IMR-90 (cell line): ENCODE measurements at regions not wholly inside any gene's neighbourhood (a gene's known extent, or its start where the extent isn't known, plus 50 kb on each side); places are given as distances from the start of the nearest gene placed in this dataset.

Source experiments
- ATAC-seq: fragments of 200-7000 bp; cut with Tn5 transposase; 2 replicates; pipeline ENCODE4 v1.9.1; 2020; ENCODE audit warnings: low read depth, mild to moderate bottlenecking, moderate library complexity
- BruUV-seq: library from RNA; stranded (reverse); fragments of 400-500 nt; replicated peaks from 2 replicates; lab custom pipeline; 2021; lab: Mats Ljungman, UMichigan
- CTCF ChIA-PET: fragments of 300-600 bp; formaldehyde crosslinking; extraction: SDS; loops from one replicate; lab custom pipeline; 2021; ENCODE audit warnings: antibody characterized with exemption; lab: Yijun Ruan, JAX
- POLR2A ChIA-PET: fragments of 300-600 bp; sonication (Branson Sonifier 250); formaldehyde crosslinking; loops from one replicate; lab custom pipeline; 2022; ENCODE audit warnings: antibody characterized with exemption; ENCODE audit not compliant: unreplicated experiment; lab: Charles Lee
- DNase-seq: peaks from one replicate; pipeline ENCODE4 v3.0.0; 2013
- H2AFZ ChIP-seq: replicated peaks from 2 replicates; pipeline ENCODE3; 2013; ENCODE audit warnings: low read length, mild to moderate bottlenecking; ENCODE audit not compliant: poor library complexity
- H2AK5ac ChIP-seq: 2 replicates; pipeline ENCODE4 v1.6.1; 2013; ENCODE audit warnings: low read depth, low read length, inconsistent platforms
- H2AK9ac ChIP-seq: replicated peaks from 2 replicates; pipeline ENCODE3; 2013; ENCODE audit warnings: mild to moderate bottlenecking, low read depth, low read length, moderate library complexity; ENCODE audit not compliant: poor library complexity
- H2BK120ac ChIP-seq: 2 replicates; pipeline ENCODE4 v1.6.1; 2013; ENCODE audit warnings: low read depth, low read length, inconsistent platforms
- H2BK15ac ChIP-seq: 3 replicates; pipeline ENCODE4 v1.6.1; 2013; ENCODE audit warnings: low read depth, low read length, inconsistent platforms
- H2BK20ac ChIP-seq: 2 replicates; pipeline ENCODE4 v1.6.1; 2013; ENCODE audit warnings: low read depth, mild to moderate bottlenecking, inconsistent platforms, low read length, moderate library complexity
- H2BK5ac ChIP-seq: 2 replicates; pipeline ENCODE4 v1.6.1; 2013; ENCODE audit warnings: mild to moderate bottlenecking, low read depth, low read length, inconsistent platforms; ENCODE audit not compliant: poor library complexity, severe bottlenecking
- H3K14ac ChIP-seq: replicated peaks from 2 replicates; pipeline ENCODE4 v1.6.1; 2013; ENCODE audit warnings: low read depth, low read length, inconsistent platforms
- H3K18ac ChIP-seq: 2 replicates; pipeline ENCODE4 v1.6.1; 2013; ENCODE audit warnings: low read depth, low read length, control low read depth
- H3K23ac ChIP-seq: 2 replicates; pipeline ENCODE4 v1.6.1; 2013; ENCODE audit warnings: low read depth, low read length, inconsistent platforms
- H3K27ac ChIP-seq: 2 replicates; pipeline ENCODE4 v1.5.1; 2013; ENCODE audit warnings: mild to moderate bottlenecking, control low read depth, low read length; ENCODE audit not compliant: insufficient read depth
- H3K27me3 ChIP-seq: 2 replicates; pipeline ENCODE4 v1.6.1; 2013; ENCODE audit warnings: low read length; ENCODE audit not compliant: control insufficient read depth, insufficient read depth
- H3K36me3 ChIP-seq: 2 replicates; pipeline ENCODE4 v1.6.1; 2013; ENCODE audit warnings: low read length, mixed read lengths; ENCODE audit not compliant: control insufficient read depth, insufficient read depth
- H3K4ac ChIP-seq: 2 replicates; pipeline ENCODE4 v1.6.1; 2013; ENCODE audit warnings: low read depth, low read length, inconsistent platforms
- H3K4me1 ChIP-seq: 2 replicates; pipeline ENCODE4 v1.6.1; 2013; ENCODE audit warnings: low read length, mixed read lengths; ENCODE audit not compliant: control insufficient read depth, insufficient read depth
- H3K4me2 ChIP-seq: 2 replicates; pipeline ENCODE4 v1.6.1; 2013; ENCODE audit warnings: low read depth, mild to moderate bottlenecking, control low read depth, low read length, moderate library complexity
- H3K4me3 ChIP-seq: 2 replicates; pipeline ENCODE4 v1.5.1; 2013; ENCODE audit warnings: low read depth, mild to moderate bottlenecking, control low read depth, low read length, moderate library complexity; ENCODE audit not compliant: insufficient read depth
- H3K56ac ChIP-seq: 2 replicates; pipeline ENCODE4 v1.6.1; 2013; ENCODE audit warnings: low read length, inconsistent platforms; ENCODE audit not compliant: insufficient read depth; ENCODE audit errors: extremely low read depth
- H3K79me1 ChIP-seq, 2 experiments: 2 replicates each; pipeline ENCODE4 v1.6.1; 2013; ENCODE audit warnings: low read length in 2 of 2, inconsistent platforms in 1 of 2, low read depth in 1 of 2
- H3K9ac ChIP-seq: 2 replicates; pipeline ENCODE4 v1.6.1; 2013; ENCODE audit warnings: low read depth, low read length, control low read depth
- H3K9me1 ChIP-seq: 2 replicates; pipeline ENCODE4 v1.6.1; 2013; ENCODE audit warnings: low read length, inconsistent platforms; ENCODE audit not compliant: insufficient read depth
- H3K9me3 ChIP-seq: 2 replicates; pipeline ENCODE4 v1.6.1; 2013; ENCODE audit warnings: low read length; ENCODE audit not compliant: control insufficient read depth, insufficient read depth
- H4K20me1 ChIP-seq: 2 replicates; pipeline ENCODE4 v1.6.1; 2013; ENCODE audit warnings: low read length, inconsistent platforms; ENCODE audit not compliant: insufficient read depth
- H4K5ac ChIP-seq: 2 replicates; pipeline ENCODE4 v1.6.1; 2013; ENCODE audit warnings: mild to moderate bottlenecking, low read depth, low read length, control low read depth
- H4K8ac ChIP-seq, 2 experiments: 2 replicates each; pipeline ENCODE4 v1.6.1; 2013; ENCODE audit warnings: low read depth in 2 of 2, low read length in 2 of 2, control low read depth in 1 of 2, inconsistent platforms in 1 of 2
- H4K91ac ChIP-seq: 2 replicates; pipeline ENCODE4 v1.6.1; 2013; ENCODE audit warnings: low read depth, low read length, inconsistent platforms; ENCODE audit not compliant: insufficient read depth
- FOS ChIP-seq: fragments of 150-350 bp; IDR thresholded peaks from 2 replicates; pipeline ENCODE4 v1.6.1; 2016; ENCODE audit warnings: low read depth, low read length
- POLR2A ChIP-seq: IDR thresholded peaks from 2 replicates; pipeline ENCODE4 v1.6.1; 2012; ENCODE audit warnings: mild to moderate bottlenecking, low read depth, low read length
- WGBS, 2 experiments: methylation state at CpG; one replicate each; pipeline versions ENCODE4 v1.1.5 to v1.1.7; 2013; ENCODE audit warnings: missing lambda C conversion rate in 2 of 2; ENCODE audit not compliant: insufficient read length in 1 of 2; ENCODE audit errors: extremely low coverage in 2 of 2; 5-methylcytosine and 5-hydroxymethylcytosine counted together
- dilution Hi-C: fragments of 300-500 bp; cut with HindIII; formaldehyde crosslinking; loops from one replicate; pipeline ENCODE4 v1.14.3; 2018; ENCODE audit warnings: low sequenced_read_pairs; ENCODE audit not compliant: unreplicated experiment
- in situ Hi-C: fragments of 300-500 bp; cut with MboI; formaldehyde crosslinking; loops from 3 replicates; pipeline ENCODE4 v1.14.3; 2019; ENCODE audit warnings: low sequenced_read_pairs, inconsistent platforms, mixed read lengths
- intact Hi-C: fragments of 100-400 bp; cut with micrococcal nuclease; formaldehyde crosslinking; loops from 2 replicates; pipeline ENCODE4 v1.10.0; 2022
- TF ChIP-seq, protein P1 (sequence below): fragments of 150-350 bp; IDR thresholded peaks from 2 replicates; pipeline ENCODE4 v1.6.1; 2016; ENCODE audit warnings: low read depth, mild to moderate bottlenecking, low read length, moderate library complexity, borderline replicate concordance

DNA sequence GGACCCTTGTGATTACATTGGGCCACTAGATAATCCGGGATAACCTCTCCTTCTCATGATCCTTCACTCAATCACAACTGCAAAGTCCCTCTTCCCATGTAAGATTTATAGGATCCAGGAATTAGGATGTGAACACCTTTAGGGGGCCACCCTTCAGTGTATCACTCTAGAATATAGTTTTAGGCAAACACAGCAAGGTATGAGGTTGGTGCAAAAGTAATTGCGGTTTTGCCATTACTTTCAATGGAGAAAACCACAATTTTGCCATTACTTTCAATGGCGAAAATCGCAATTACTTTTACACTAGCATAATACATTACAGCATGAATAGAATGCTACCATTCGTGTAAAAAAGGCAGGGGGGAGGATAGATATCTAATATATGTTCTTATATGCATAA lies 104.0 kb downstream of the BAMBI start:
- no peak overlapping the region for H2BK15ac ChIP-seq
- H3K4me2 ChIP-seq: no peak overlapping the region
- ChIA-PET POLR2A (no interaction called here), CTCF (interaction anchor here (0.6 kb wide), 1 partner anchor 30 kb away, joined by 3 read pairs; no protein-coding TSS in a partner anchor)
- in situ Hi-C loops: loop anchor here (25.0 kb wide), 1 partner anchor 94 kb away; the partner anchor contains the start of gene BAMBI
- H2AK9ac ChIP-seq: no peak overlapping the region
- H3K4me1 ChIP-seq: 0 out of 2 replicates have a peak, but pooled peaks cover 1% of the 10 kb centered on the region
- TF ChIP-seq FOS (no peak), POLR2A (no peak)
- TF ChIP-seq, protein P1, sequence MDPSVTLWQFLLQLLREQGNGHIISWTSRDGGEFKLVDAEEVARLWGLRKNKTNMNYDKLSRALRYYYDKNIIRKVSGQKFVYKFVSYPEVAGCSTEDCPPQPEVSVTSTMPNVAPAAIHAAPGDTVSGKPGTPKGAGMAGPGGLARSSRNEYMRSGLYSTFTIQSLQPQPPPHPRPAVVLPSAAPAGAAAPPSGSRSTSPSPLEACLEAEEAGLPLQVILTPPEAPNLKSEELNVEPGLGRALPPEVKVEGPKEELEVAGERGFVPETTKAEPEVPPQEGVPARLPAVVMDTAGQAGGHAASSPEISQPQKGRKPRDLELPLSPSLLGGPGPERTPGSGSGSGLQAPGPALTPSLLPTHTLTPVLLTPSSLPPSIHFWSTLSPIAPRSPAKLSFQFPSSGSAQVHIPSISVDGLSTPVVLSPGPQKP: no peak
- no peaks in the 10 kb centered on the region for H3K79me1 ChIP-seq
- no TSS peak for BruUV-seq
- no peak overlapping the region for H3K9ac ChIP-seq
- H4K8ac ChIP-seq: no peak overlapping the region
- H3K18ac ChIP-seq: no peak overlapping the region
- no peak overlapping the region for H2BK120ac ChIP-seq
- H3K9me1 ChIP-seq: 0 out of 2 replicates have a peak, but pooled peaks cover 2% of the 10 kb centered on the region
- no peak overlapping the region for H2BK5ac ChIP-seq
- no peak overlapping the region for H3K4me3 ChIP-seq
- intact Hi-C loops: no loop called here
- H4K5ac ChIP-seq: no peak overlapping the region
- ATAC-seq (no peak), DNase-seq (no peak)
- H3K27me3 ChIP-seq: peaks cover 12% of the 10 kb centered on the region
- H3K4ac ChIP-seq: no peak overlapping the region
- H3K56ac ChIP-seq: no peak overlapping the region
- H3K23ac ChIP-seq: no peak overlapping the region
- H3K27ac ChIP-seq: no peak overlapping the region
- dilution Hi-C loops: no loop called here
- H3K9me3 ChIP-seq: no peaks in the 10 kb centered on the region
- H2AFZ ChIP-seq: no peak overlapping the region
- H3K36me3 ChIP-seq: no peaks in the 10 kb centered on the region
- H4K91ac ChIP-seq: no peak overlapping the region
- H4K20me1 ChIP-seq: no peaks in the 10 kb centered on the region
- H2AK5ac ChIP-seq: no peak overlapping the region
- H2BK20ac ChIP-seq: no peak overlapping the region
- no peak overlapping the region for H3K14ac ChIP-seq
- WGBS, 2 experiments: no CpG with 5 or more reads among the region's 5 CpGs
